ENCODE measurements at regions not wholly inside any gene's neighbourhood (a gene's known extent, or its start where the extent isn't known, plus 50 kb on each side); places are given as distances from the start of the nearest gene placed in this dataset.

GRCh38 chr4:106444557-106444956, 76.0 kb upstream of the GIMD1 start:
- TF ChIP-seq CTCF (IDR thresholded peaks at IDR 0.05; ENCODE audit: extremely low read depth in 1 of 2, insufficient read depth in 1 of 2, low read depth in 1 of 2, low read length in 2 of 2) (no peak), EZH2 (IDR thresholded peaks at IDR 0.05; ENCODE audit: borderline replicate concordance, low read depth, low read length, severe bottlenecking) (no peak), POLR2A (IDR thresholded peaks at IDR 0.05; ENCODE audit: low read depth, low read length) (no peak)
- TF ChIP-seq, protein P1, sequence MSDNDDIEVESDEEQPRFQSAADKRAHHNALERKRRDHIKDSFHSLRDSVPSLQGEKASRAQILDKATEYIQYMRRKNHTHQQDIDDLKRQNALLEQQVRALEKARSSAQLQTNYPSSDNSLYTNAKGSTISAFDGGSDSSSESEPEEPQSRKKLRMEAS (IDR thresholded peaks at IDR 0.05; ENCODE audit: insufficient read depth, insufficient read length): no peak

All from endothelial cell of umbilical vein (primary cell).